GM23248 (cell line): ENCODE measurements at regions not wholly inside any gene's neighbourhood (a gene's known extent, or its start where the extent isn't known, plus 50 kb on each side); places are given as distances from the start of the nearest gene placed in this dataset.
A peak's percentile ranks its signal among the peaks of the same experiment; 100 is the strongest.

Experiments
- DNase-seq: peaks from one replicate; pipeline ENCODE4 v3.0.0-alpha.2; 2015
- H2AFZ ChIP-seq: fragments of 200-600 bp; sonication (generic); 2 replicates; pipeline ENCODE4 v1.6.1; 2016; ENCODE audit warnings: antibody characterized with exemption
- H3F3A ChIP-seq: fragments of 200-600 bp; sonication (generic); 2 replicates; pipeline ENCODE4 v1.6.1; 2016; ENCODE audit warnings: mild to moderate bottlenecking, antibody characterized with exemption, mixed run types; ENCODE audit not compliant: insufficient read depth
- H3K27ac ChIP-seq: fragments of 200-600 bp; sonication (generic); 2 replicates; pipeline ENCODE4 v1.5.1; 2016; ENCODE audit warnings: mild to moderate bottlenecking
- H3K27me3 ChIP-seq: fragments of 200-600 bp; sonication (generic); replicated peaks from 2 replicates; pipeline ENCODE4 v1.6.1; 2016; ENCODE audit warnings: mild to moderate bottlenecking; ENCODE audit not compliant: insufficient read depth
- H3K36me3 ChIP-seq: fragments of 200-600 bp; sonication (generic); 2 replicates; pipeline ENCODE4 v1.6.1; 2016; ENCODE audit warnings: low read depth, mild to moderate bottlenecking
- H3K4me1 ChIP-seq: fragments of 200-600 bp; sonication (generic); 2 replicates; pipeline ENCODE4 v1.6.1; 2016; ENCODE audit warnings: mild to moderate bottlenecking; ENCODE audit not compliant: insufficient read depth
- H3K4me2 ChIP-seq: fragments of 200-600 bp; sonication (generic); one replicate; pipeline ENCODE4 v1.6.1; 2016; ENCODE audit warnings: mild to moderate bottlenecking; ENCODE audit not compliant: unreplicated experiment
- H3K4me3 ChIP-seq: fragments of 200-600 bp; sonication (generic); 2 replicates; pipeline ENCODE4 v1.5.1; 2016; ENCODE audit warnings: mild to moderate bottlenecking
- H3K79me2 ChIP-seq: fragments of 200-600 bp; sonication (generic); 2 replicates; pipeline ENCODE4 v1.6.1; 2016; ENCODE audit warnings: mild to moderate bottlenecking; ENCODE audit not compliant: insufficient read depth
- H3K9ac ChIP-seq: fragments of 200-600 bp; sonication (generic); 2 replicates; pipeline ENCODE4 v1.6.1; 2016; ENCODE audit warnings: mild to moderate bottlenecking
- H3K9me2 ChIP-seq: fragments of 200-600 bp; sonication (generic); 2 replicates; pipeline ENCODE4 v1.6.1; 2016; ENCODE audit warnings: mixed run types, mild to moderate bottlenecking, moderate library complexity; ENCODE audit not compliant: insufficient read depth
- H3K9me3 ChIP-seq: fragments of 200-600 bp; sonication (generic); one replicate; pipeline ENCODE4 v1.6.1; 2017; ENCODE audit warnings: low read depth
- H4K20me1 ChIP-seq: fragments of 200-600 bp; sonication (generic); 2 replicates; pipeline ENCODE4 v1.6.0; 2016; ENCODE audit not compliant: insufficient read depth
- EZH2 ChIP-seq: fragments of 200-600 bp; sonication (generic); IDR thresholded peaks from 2 replicates; pipeline ENCODE4 v1.6.1; 2018; ENCODE audit warnings: antibody characterized with exemption, mild to moderate bottlenecking; ENCODE audit not compliant: insufficient read depth, poor library complexity, severe bottlenecking
- EZH2phosphoT487 ChIP-seq: fragments of 200-600 bp; sonication (generic); IDR thresholded peaks from 2 replicates; pipeline ENCODE4 v1.6.1; 2018; ENCODE audit warnings: antibody characterized with exemption, moderate library complexity, mild to moderate bottlenecking, low read depth; ENCODE audit not compliant: insufficient read depth
- WGBS, 2 experiments: methylation state at CpG; one replicate each; pipeline ENCODE4 v1.1.6; 2015 to 2017; ENCODE audit warnings: low lambda C conversion rate in 2 of 2, low coverage in 1 of 2; ENCODE audit errors: missing lambda C conversion rate in 2 of 2; 5-methylcytosine and 5-hydroxymethylcytosine counted together
- in situ Hi-C: fragments of 300-500 bp; cut with MboI; formaldehyde crosslinking; loops from 2 replicates; pipeline ENCODE4 v1.15.0; 2020

DNA sequence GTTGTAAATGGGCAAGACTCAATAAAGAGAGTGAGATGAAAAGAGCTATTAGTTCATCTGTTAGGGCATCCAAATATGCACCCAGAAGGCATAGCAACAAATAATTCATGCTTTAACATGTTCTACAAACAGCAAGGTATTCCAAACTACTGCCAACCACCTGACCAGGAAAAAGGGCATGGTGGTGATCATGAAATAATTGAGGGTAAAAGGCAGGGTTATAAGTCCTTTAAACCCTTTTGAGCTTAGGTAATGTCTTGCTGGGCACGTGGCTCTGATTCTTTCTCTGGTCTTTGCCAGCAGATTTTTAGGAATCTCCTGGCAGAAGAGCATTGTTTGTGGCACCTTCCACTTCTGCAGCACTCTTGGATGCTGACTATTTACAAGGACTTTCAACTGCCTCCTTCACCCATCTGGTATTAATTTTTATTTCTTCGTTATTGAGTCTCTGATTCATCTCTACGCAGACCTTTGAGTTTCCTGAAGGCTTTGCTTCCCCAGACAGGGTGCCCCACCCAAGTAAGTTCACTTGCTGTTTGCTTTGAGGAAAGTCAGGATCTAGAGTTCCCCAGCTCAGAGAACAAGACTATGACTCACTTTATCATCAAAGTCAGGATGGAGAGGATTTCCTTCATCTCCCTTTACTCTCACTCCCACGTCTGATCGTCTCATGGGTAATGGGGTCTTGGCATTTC, 83.4 kb upstream of the NEDD9 start:
- Histone ChIP-seq H3K4me1 (peaks cover 30% of the 10 kb centered on the region), H4K20me1 (no peaks in the 10 kb centered on the region), H3K27ac (peak overlapping the region; percentile 95), H3F3A (peaks cover 36% of the 10 kb centered on the region), H3K36me3 (no peaks in the 10 kb centered on the region), H3K4me3 (peak overlapping the region; percentile 33; the same call in 1 of the 2 replicates), H2AFZ (no peak overlapping the region), H3K9me2 (no peaks in the 10 kb centered on the region), H3K9ac (peak overlapping the region; percentile 74), H3K79me2 (no peaks in the 10 kb centered on the region), H3K4me2 (peak overlapping the region; percentile 70), H3K9me3 (no peaks in the 10 kb centered on the region), H3K27me3 (no peaks in the 10 kb centered on the region)
- no peak for TF ChIP-seq EZH2
- no peak for TF ChIP-seq EZH2phosphoT487
- 1 to 2% methylated on average over 5 of the region's 5 CpGs for WGBS, 2 experiments
- DNase-seq = peak; percentile 98
- in situ Hi-C loops = no loop called here

- no peak overlapping the region for H3K9ac ChIP-seq
- H3K4me1 ChIP-seq = peaks cover 24% of the 10 kb centered on the region
- H3F3A ChIP-seq = peaks cover 31% of the 10 kb centered on the region
- no peak overlapping the region for H3K27ac ChIP-seq
- no peaks in the 10 kb centered on the region for H4K20me1 ChIP-seq
- no peaks in the 10 kb centered on the region for H3K79me2 ChIP-seq
- no peak overlapping the region for H3K4me3 ChIP-seq
- no peak overlapping the region for H3K4me2 ChIP-seq
- no peak for DNase-seq
- no peaks in the 10 kb centered on the region for H3K27me3 ChIP-seq
- no peaks in the 10 kb centered on the region for H3K9me3 ChIP-seq
- in situ Hi-C loops = no loop called here
- no peaks in the 10 kb centered on the region for H3K36me3 ChIP-seq
- TF ChIP-seq EZH2 (no peak), EZH2phosphoT487 (no peak)
- 73 to 76% methylated on average over 1 of the region's 1 CpG for WGBS, 2 experiments
- H2AFZ ChIP-seq = no peak overlapping the region
- H3K9me2 ChIP-seq = no peaks in the 10 kb centered on the region
These were observed 80.7 kb upstream of the NEDD9 start for GRCh38 chr6:11313207-11313606.

GRCh38 chr6:11311970-11312369, 79.5 kb upstream of the NEDD9 start:
- Histone ChIP-seq H3K4me1 (peaks cover 12% of the 10 kb centered on the region), H4K20me1 (no peaks in the 10 kb centered on the region), H3K27ac (no peak overlapping the region), H3K36me3 (no peaks in the 10 kb centered on the region), H3K9me2 (no peaks in the 10 kb centered on the region), H3K4me3 (no peak overlapping the region), H2AFZ (no peak overlapping the region), H3F3A (peaks cover 19% of the 10 kb centered on the region), H3K27me3 (no peaks in the 10 kb centered on the region), H3K9ac (no peak overlapping the region), H3K79me2 (no peaks in the 10 kb centered on the region), H3K4me2 (no peak overlapping the region), H3K9me3 (no peaks in the 10 kb centered on the region)
- in situ Hi-C loops = no loop called here
- 82 to 88% methylated on average over 1 of the region's 1 CpG for WGBS, 2 experiments
- TF ChIP-seq EZH2 (no peak), EZH2phosphoT487 (no peak)
- no peak for DNase-seq

DNA sequence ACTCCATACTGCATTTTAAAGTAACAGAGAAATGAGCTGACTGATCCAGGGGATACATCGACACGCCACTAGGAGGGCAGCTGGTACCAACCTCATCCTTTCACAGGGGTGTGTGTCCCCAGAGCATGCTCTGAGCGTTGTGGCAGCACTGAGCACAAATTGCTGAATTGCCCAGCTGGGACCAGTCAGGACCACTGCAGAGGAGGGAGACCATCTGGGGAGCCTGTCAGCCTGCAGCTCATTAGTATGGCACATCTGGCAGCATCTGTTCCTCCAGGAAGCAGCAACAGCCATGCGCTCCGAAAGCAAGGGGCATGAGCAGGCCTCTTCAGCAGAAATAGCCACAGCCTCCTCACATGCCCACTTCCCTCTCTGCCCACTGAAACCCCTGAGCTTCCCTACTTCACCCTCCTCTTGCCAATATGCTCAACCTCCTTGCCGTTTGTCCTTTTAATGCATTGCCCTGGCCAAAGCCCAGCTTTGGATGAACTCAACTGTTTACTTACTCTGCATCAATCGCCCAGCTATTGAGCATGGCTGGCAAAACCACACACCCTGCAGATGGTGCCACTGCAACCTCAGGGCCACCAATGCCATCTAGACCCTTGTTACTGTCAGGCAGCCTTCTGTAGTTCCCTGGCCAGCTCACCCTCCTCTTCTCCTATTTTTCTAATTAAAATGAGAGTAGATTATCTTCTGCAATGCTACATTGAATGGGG, 77.6 kb upstream of the NEDD9 start:
- Histone ChIP-seq H3K9me3 (no peaks in the 10 kb centered on the region), H3K9me2 (no peaks in the 10 kb centered on the region), H3K27ac (no peak overlapping the region), H3K27me3 (no peaks in the 10 kb centered on the region), H3K4me3 (no peak overlapping the region), H3K4me1 (no peaks in the 10 kb centered on the region), H2AFZ (no peak overlapping the region), H3K79me2 (no peaks in the 10 kb centered on the region), H3K9ac (no peak overlapping the region), H3K4me2 (no peak overlapping the region), H3K36me3 (no peaks in the 10 kb centered on the region), H4K20me1 (no peaks in the 10 kb centered on the region), H3F3A (peaks cover 3% of the 10 kb centered on the region)
- in situ Hi-C loops = no loop called here
- DNase-seq = no peak
- 73 to 74% methylated on average over 7 of the region's 7 CpGs for WGBS, 2 experiments
- TF ChIP-seq EZH2phosphoT487 (no peak), EZH2 (no peak)
